ENCODE measurements at regions not wholly inside any gene's neighbourhood (a gene's known extent, or its start where the extent isn't known, plus 50 kb on each side); places are given as distances from the start of the nearest gene placed in this dataset.

DNA sequence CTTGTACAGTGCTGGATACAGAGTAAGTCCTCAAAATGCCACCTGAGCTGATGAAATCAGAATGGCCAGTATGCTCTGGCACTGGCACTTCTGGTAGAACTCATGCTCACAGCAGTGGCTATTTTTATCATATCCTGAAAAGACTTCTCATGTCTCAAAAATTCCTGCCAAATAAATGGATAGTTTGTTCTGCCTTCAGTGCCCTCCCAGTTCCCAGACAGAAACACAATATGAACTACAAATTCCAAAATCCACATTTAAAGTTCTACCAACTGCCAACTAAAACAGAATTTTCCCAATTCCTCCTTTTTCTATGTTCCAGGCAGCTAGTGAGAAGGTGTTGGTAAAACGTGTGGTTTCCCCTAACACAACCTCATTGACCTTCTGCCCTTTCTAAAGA lies 51.4 kb upstream of the RGS1 start:
- TF ChIP-seq, protein P1, sequence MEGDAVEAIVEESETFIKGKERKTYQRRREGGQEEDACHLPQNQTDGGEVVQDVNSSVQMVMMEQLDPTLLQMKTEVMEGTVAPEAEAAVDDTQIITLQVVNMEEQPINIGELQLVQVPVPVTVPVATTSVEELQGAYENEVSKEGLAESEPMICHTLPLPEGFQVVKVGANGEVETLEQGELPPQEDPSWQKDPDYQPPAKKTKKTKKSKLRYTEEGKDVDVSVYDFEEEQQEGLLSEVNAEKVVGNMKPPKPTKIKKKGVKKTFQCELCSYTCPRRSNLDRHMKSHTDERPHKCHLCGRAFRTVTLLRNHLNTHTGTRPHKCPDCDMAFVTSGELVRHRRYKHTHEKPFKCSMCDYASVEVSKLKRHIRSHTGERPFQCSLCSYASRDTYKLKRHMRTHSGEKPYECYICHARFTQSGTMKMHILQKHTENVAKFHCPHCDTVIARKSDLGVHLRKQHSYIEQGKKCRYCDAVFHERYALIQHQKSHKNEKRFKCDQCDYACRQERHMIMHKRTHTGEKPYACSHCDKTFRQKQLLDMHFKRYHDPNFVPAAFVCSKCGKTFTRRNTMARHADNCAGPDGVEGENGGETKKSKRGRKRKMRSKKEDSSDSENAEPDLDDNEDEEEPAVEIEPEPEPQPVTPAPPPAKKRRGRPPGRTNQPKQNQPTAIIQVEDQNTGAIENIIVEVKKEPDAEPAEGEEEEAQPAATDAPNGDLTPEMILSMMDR (optimal IDR thresholded peaks at IDR 0.05 in 1 of 3, IDR thresholded peaks at IDR 0.05 in 1 of 3, conservative IDR thresholded peaks at IDR 0.05 in 1 of 3; ENCODE audit: extremely low read depth in 1 of 3, insufficient read depth in 2 of 3, low read length in 3 of 3): no peak
- no peak for TF ChIP-seq EZH2 (IDR thresholded peaks at IDR 0.05; ENCODE audit: low read length)

Measured in keratinocyte (primary cell).